GM10266 (cell line): ENCODE measurements at regions not wholly inside any gene's neighbourhood (a gene's known extent, or its start where the extent isn't known, plus 50 kb on each side); places are given as distances from the start of the nearest gene placed in this dataset.
"Not testable (repeated sequence)": the region's sequence is repeated elsewhere in the genome, so short reads cannot be mapped to it uniquely, and the experiment has no call there.

Experiments used
- DNase-seq: peaks from one replicate; pipeline ENCODE4 v3.0.0; 2012; ENCODE audit errors: extremely low spot score
- TF ChIP-seq, protein P1 (sequence below): IDR thresholded peaks from 2 replicates; pipeline ENCODE4 v1.5.1; 2012; ENCODE audit warnings: mild to moderate bottlenecking, low read depth; ENCODE audit not compliant: control insufficient read depth, insufficient read depth; ENCODE audit errors: missing control alignments

DNA sequence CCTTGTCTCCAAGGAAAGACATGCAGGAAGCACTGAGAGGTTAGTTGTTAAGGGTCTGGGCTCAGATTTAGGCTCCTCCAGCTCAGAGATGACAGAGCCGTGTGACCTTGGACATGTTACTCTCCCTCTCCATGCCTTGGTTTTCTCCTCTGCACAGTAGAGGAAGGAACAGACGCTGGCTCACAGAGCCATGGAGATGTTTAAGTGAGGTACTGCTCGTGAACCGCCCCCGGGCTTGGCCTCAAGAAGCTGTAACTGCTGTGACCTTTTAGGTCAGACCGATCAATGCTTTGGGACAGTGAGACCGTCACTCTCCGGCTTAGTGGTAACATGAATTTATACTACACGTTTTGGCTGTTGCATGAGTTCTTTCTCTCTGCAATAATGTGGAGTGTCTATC, 197.4 kb downstream of the C16orf95 start:
- TF ChIP-seq, protein P1, sequence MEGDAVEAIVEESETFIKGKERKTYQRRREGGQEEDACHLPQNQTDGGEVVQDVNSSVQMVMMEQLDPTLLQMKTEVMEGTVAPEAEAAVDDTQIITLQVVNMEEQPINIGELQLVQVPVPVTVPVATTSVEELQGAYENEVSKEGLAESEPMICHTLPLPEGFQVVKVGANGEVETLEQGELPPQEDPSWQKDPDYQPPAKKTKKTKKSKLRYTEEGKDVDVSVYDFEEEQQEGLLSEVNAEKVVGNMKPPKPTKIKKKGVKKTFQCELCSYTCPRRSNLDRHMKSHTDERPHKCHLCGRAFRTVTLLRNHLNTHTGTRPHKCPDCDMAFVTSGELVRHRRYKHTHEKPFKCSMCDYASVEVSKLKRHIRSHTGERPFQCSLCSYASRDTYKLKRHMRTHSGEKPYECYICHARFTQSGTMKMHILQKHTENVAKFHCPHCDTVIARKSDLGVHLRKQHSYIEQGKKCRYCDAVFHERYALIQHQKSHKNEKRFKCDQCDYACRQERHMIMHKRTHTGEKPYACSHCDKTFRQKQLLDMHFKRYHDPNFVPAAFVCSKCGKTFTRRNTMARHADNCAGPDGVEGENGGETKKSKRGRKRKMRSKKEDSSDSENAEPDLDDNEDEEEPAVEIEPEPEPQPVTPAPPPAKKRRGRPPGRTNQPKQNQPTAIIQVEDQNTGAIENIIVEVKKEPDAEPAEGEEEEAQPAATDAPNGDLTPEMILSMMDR: no peak
- no peak for DNase-seq

DNA sequence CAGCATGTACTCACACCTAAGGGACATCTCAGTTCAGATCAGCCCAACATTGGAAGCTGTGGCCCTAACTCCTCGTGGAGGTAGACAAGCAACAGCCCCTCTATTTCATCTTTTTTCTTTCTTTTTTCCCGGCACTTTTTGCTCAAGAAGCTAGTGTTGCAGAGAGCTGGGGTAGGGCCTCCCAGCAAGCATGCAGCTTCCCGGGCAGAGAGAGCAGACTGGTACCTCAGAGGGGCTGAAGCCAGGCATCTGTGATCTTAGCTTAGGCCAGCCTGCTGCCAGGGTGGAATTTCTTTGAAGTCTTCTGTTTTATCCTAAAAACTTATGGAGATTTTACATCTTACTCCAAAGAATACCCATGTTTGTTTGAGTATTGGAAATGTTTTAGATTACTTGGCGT, 195.4 kb downstream of the C16orf95 start:
- TF ChIP-seq, protein P1: no peak
- DNase-seq: no peak

DNA sequence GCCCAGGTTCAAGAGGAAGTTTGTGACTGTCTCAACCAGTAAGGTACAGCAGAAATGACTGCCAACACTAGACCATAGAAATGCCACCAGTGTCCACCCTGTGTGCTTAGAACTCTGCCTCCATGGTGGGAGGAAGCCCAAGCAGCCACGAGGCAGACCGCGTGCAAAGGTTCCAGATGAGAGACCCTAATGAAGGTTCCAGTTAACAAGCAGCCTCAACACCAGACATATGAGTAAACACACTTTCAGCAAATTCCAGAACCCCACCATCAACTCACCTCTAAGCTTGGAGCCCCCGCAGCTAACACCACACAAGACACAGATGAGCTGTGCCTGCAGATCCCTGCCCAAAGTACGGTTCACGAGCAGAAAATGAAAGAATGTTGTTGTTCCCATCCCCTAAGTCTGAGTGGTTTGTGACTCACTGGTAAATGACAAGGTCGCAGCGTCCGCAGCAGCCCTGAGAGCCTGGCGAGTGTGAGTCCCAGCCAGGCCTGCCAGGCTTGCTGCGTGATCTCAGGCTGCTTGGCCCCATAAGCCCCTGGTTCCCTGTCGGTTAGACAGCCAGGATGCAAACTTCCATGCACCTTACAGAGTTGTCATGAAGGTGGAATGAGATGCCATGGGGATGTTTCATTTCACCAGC, 193.7 kb downstream of the C16orf95 start:
- TF ChIP-seq, protein P1: no peak
- no peak for DNase-seq

DNA sequence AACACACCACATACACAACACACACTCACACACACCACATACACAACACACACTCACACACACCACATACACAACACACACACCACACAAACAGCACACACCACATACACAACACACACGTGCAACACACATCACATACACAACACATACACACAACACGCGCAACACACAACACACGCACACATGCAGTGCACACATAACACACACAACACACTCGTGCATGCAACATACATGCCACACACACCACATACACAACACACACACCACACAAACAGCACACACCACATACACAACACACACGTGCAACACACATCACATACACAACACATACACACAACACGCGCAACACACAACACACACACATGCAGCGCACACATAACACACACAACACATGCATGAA, 192.8 kb downstream of the C16orf95 start:
- not testable (repeated sequence) for DNase-seq

DNA sequence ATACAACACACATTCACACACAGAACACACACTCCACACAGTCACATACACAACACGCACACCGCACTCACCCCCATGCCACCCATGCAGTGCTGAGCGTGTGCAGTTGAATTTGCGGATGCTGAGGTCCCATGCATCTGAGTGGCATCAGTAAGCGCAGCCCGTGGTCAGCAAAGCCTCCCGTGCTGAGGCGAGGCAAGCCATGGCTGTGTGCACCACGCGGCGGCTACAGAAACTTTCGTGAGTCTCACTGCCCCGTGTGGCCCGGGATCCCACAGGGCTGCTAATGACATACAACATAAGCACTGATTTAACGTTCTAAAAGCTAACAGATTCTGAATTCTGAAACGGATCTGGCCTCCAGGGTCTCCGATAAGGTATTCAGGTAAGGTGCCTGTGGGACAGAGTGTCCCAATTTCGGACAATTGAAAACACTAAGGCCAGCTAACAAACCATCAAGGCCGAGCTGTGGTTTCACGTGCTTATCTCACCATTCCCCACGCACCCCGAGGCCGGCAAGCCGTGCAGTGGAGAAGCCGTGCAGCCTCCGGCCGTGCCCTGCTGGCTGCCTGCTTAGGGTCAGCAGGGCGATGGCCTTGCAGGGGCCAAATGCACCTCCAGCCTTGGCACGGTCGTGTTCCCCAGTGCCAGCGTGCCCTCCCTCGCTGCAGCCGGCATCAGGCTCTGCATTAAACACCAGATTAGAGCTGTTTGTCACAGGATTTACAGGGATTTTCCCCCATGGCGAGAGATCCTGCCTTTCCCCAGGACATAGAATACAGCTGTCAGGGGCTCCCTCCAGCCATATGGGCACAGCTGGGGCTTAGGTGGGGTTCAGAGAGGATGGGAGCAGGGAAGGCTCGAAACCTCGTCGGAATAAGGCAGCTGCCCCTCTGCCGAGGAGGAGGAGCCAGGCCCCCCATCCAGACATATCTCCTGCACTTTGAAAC, 191.7 kb downstream of the C16orf95 start:
- TF ChIP-seq, protein P1: no peak

DNA sequence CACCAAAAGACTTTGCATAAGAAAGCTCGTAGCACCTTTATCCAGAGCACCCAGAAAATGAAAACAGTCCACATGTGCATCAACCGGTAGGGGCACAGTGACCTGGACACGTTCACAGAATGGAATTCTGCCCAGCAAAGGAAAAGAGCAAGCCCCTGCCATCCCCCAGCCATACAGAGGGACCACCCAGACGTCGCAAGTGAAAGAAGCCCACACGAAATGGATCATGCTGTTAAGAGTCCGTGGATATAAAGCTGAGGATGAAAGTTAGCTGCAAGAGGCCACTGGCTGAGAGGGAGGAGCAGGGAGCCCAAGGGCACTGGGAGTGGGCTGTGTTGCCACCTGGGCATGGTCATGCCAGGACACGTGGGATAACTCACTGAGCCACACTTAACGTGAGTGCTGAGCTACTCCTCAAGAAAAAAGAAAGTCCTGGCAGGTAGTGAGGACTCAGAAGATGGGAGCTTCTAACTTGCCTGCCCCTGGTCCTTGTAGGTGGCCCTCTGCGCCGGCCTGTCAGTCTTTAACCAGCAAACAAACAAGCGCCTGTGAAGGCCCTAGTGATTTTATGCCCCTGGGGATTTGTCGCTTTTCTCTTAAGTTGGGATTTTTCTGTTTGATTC, 190.7 kb downstream of the C16orf95 start:
- TF ChIP-seq, protein P1: no peak
- DNase-seq: no peak

More for the DNA sequence above, 191.7 kb downstream of the C16orf95 start:
- no peak for DNase-seq

DNA sequence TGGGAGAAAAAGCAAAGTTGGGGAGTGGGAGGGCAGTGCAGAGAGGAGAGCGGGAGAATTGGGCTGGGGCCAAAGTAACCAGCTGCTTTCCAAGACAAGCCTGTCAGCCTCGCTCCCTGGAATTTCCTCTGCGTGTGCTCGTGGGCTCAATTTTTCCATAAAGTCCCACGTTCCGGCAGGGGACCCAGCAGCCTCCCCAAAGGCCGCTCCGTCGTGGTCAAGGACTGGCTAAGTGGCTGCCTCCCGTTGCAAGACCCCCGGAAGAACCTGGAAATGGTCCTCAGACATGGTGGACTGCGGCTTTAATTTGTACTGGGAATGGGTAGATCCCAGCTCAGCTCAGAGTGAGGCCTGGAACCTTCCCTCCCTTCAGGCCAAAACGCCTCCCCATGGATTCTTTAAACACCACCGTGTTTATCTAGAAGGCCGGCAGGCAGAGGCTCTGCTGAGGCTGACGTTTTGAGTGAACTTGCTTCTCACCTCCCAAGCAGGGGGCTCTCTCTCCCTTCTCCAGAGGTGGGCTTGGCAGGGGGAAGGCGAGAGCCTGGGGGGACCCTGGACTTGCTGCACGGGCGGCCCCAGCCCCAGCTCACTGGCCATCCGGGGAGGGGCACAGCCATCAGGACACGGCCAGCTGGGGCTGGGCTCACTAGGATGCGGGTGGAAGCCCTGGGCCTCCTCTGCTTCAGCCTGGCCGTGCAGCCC, 190.0 kb downstream of the C16orf95 start:
- no peak for DNase-seq
- TF ChIP-seq, protein P1: no peak
